ENCODE measurements at regions not wholly inside any gene's neighbourhood (a gene's known extent, or its start where the extent isn't known, plus 50 kb on each side); places are given as distances from the start of the nearest gene placed in this dataset.
"Not testable (repeated sequence)": the region's sequence is repeated elsewhere in the genome, so short reads cannot be mapped to it uniquely, and the experiment has no call there.

GRCh38 chr1:25131794-25132193, 100.5 kb downstream of the SYF2 start:
- DNase-seq (ENCODE audit: low read depth) = no peak

- no peak for DNase-seq (ENCODE audit: low read depth)
Measured at GRCh38 chr1:25130895-25131294, 101.4 kb downstream of the SYF2 start.

GRCh38 chr1:25129380-25129779, 102.9 kb downstream of the SYF2 start:
- no peak for DNase-seq (ENCODE audit: low read depth)

- no peak for DNase-seq (ENCODE audit: low read depth)
Measured at GRCh38 chr1:25128121-25128621, 104.1 kb downstream of the SYF2 start.

GRCh38 chr1:25126562-25126961, 105.7 kb downstream of the SYF2 start:
- no peak for DNase-seq (ENCODE audit: low read depth)

- no peak for DNase-seq (ENCODE audit: low read depth)
Measured at GRCh38 chr1:25123551-25123950, 108.8 kb downstream of the SYF2 start.

GRCh38 chr1:25122747-25123146, 109.6 kb downstream of the SYF2 start:
- DNase-seq (ENCODE audit: low read depth) = no peak

- no peak for DNase-seq (ENCODE audit: low read depth)
Measured at GRCh38 chr1:25120281-25120680, 112.0 kb downstream of the SYF2 start.

GRCh38 chr1:25118546-25118945, 113.8 kb downstream of the SYF2 start:
- DNase-seq (ENCODE audit: low read depth) = no peak

GRCh38 chr1:25117233-25117823, 115.0 kb downstream of the SYF2 start:
- no peak for DNase-seq (ENCODE audit: low read depth)

GRCh38 chr1:25116832-25117231, 115.5 kb downstream of the SYF2 start:
- DNase-seq (ENCODE audit: low read depth) = no peak

- DNase-seq (ENCODE audit: low read depth) = not testable (repeated sequence)
Measured at GRCh38 chr1:25116117-25116516, 116.2 kb downstream of the SYF2 start.

GRCh38 chr1:25113731-25114130, 118.6 kb downstream of the SYF2 start:
- DNase-seq (ENCODE audit: low read depth) = no peak

GRCh38 chr1:25113086-25113485, 119.2 kb downstream of the SYF2 start:
- no peak for DNase-seq (ENCODE audit: low read depth)

- DNase-seq (ENCODE audit: low read depth) = no peak
Measured at GRCh38 chr1:25112400-25112799, 119.9 kb downstream of the SYF2 start.

GRCh38 chr1:25111706-25112105, 120.6 kb downstream of the SYF2 start:
- no peak for DNase-seq (ENCODE audit: low read depth)

GRCh38 chr1:25110485-25110884, 121.8 kb downstream of the SYF2 start:
- DNase-seq (ENCODE audit: low read depth) = no peak

- DNase-seq (ENCODE audit: low read depth) = no peak
Measured at GRCh38 chr1:25110036-25110435, 122.3 kb downstream of the SYF2 start.

GRCh38 chr1:25109531-25109951, 122.8 kb downstream of the SYF2 start:
- DNase-seq (ENCODE audit: low read depth) = no peak

- no peak for DNase-seq (ENCODE audit: low read depth)
Measured at GRCh38 chr1:25107643-25108010, 124.7 kb downstream of the SYF2 start.

- DNase-seq (ENCODE audit: low read depth) = no peak
Measured at GRCh38 chr1:25106976-25107642, 125.2 kb downstream of the SYF2 start.

- no peak for DNase-seq (ENCODE audit: low read depth)
Measured at GRCh38 chr1:25106352-25106751, 126.0 kb downstream of the SYF2 start.

GRCh38 chr1:25105836-25106235, 126.5 kb downstream of the SYF2 start:
- no peak for DNase-seq (ENCODE audit: low read depth)

Data from CMK (cell line).